Stimulated activated naive CD8-positive, alpha-beta T cell treated with anti-CD3 and anti-CD28 coated beads, Interleukin-15, amount 100 ng/mL, for 72 hours (primary cell): ENCODE measurements at regions not wholly inside any gene's neighbourhood (a gene's known extent, or its start where the extent isn't known, plus 50 kb on each side); places are given as distances from the start of the nearest gene placed in this dataset.

Source experiments
- ATAC-seq: fragments of 150-1000 bp; cut with Tn5 transposase; 2 replicates; pipeline ENCODE4 v1.10.0; 2021; ENCODE audit warnings: mild to moderate bottlenecking, moderate library complexity
- DNase-seq, 2 donors: peaks; one replicate each; pipeline ENCODE4 v3.0.0; 2021 to 2022
- H3K27ac Mint-ChIP-seq, 2 donors: one replicate each; pipeline ENCODE4 v1.8.0; 2022; ENCODE audit warnings: mild to moderate bottlenecking in 2 of 2, mixed read lengths in 2 of 2, moderate library complexity in 2 of 2
- H3K27me3 Mint-ChIP-seq: one replicate; pipeline ENCODE4 v1.8.0; 2022; ENCODE audit warnings: mixed read lengths
- H3K4me1 Mint-ChIP-seq: one replicate; pipeline ENCODE4 v1.8.0; 2022; ENCODE audit warnings: mild to moderate bottlenecking, mixed read lengths
- H3K4me3 Mint-ChIP-seq, 2 donors: one replicate each; pipeline ENCODE4 v1.8.0; 2022; ENCODE audit warnings: mild to moderate bottlenecking in 2 of 2, mixed read lengths in 2 of 2, moderate library complexity in 1 of 2
- H3K9me3 Mint-ChIP-seq, 2 donors: one replicate each; pipeline ENCODE4 v1.8.0; 2022; ENCODE audit warnings: mixed read lengths in 2 of 2

- ATAC-seq: no peak
- no peak overlapping the region for H3K4me3 Mint-ChIP-seq
- no peak for DNase-seq
- no peaks in the 10 kb centered on the region for H3K27me3 Mint-ChIP-seq
- H3K27ac Mint-ChIP-seq: no peak overlapping the region
- no peaks in the 10 kb centered on the region for H3K4me1 Mint-ChIP-seq
- no peaks in the 10 kb centered on the region for H3K9me3 Mint-ChIP-seq
Measured at GRCh38 chrX:88425739-88426138, 321.3 kb upstream of the CPXCR1 start.

GRCh38 chrX:88437563-88437962, 309.5 kb upstream of the CPXCR1 start:
- H3K27ac Mint-ChIP-seq: no peak overlapping the region
- peaks cover 0 to 8% of the 10 kb centered on the region in 2 donors for H3K9me3 Mint-ChIP-seq
- H3K4me1 Mint-ChIP-seq: no peaks in the 10 kb centered on the region
- ATAC-seq (no peak), DNase-seq (no peak)
- H3K27me3 Mint-ChIP-seq: no peaks in the 10 kb centered on the region
- H3K4me3 Mint-ChIP-seq: no peak overlapping the region

- no peak for DNase-seq
- Mint-ChIP-seq H3K27me3 (no peaks in the 10 kb centered on the region), H3K4me3 (no peak overlapping the region), H3K27ac (no peak overlapping the region), H3K4me1 (no peaks in the 10 kb centered on the region), H3K9me3 (peaks cover 0 to 8% of the 10 kb centered on the region in 2 donors)
- no peak for ATAC-seq
Measured at GRCh38 chrX:88438209-88438608, 308.8 kb upstream of the CPXCR1 start.

GRCh38 chrX:88439935-88440334, 307.1 kb upstream of the CPXCR1 start:
- no peak for DNase-seq
- H3K27me3 Mint-ChIP-seq: no peaks in the 10 kb centered on the region
- no peak for ATAC-seq
- H3K27ac Mint-ChIP-seq: no peak overlapping the region
- H3K4me1 Mint-ChIP-seq: no peaks in the 10 kb centered on the region
- H3K4me3 Mint-ChIP-seq: no peak overlapping the region
- H3K9me3 Mint-ChIP-seq: peaks cover 0 to 3% of the 10 kb centered on the region in 2 donors
